ENCODE measurements at regions not wholly inside any gene's neighbourhood (a gene's known extent, or its start where the extent isn't known, plus 50 kb on each side); places are given as distances from the start of the nearest gene placed in this dataset.

- no peak for TF ChIP-seq USF1 (IDR thresholded peaks at IDR 0.05)
- no peak for TF ChIP-seq REST (IDR thresholded peaks at IDR 0.05; ENCODE audit: low read depth)
- no peak for TF ChIP-seq RAD21 (IDR thresholded peaks at IDR 0.05; ENCODE audit: low read depth)
- TF ChIP-seq TEAD4 (IDR thresholded peaks at IDR 0.05): no peak
Observed at GRCh38 chr12:114744691-114745090, 60.7 kb upstream of the TBX3 start.

GRCh38 chr12:114744285-114744684, 60.3 kb upstream of the TBX3 start:
- TF ChIP-seq ZBTB7A (IDR thresholded peaks at IDR 0.05; ENCODE audit: low read depth) (no peak), REST (IDR thresholded peaks at IDR 0.05; ENCODE audit: low read depth) (no peak), EP300 (IDR thresholded peaks at IDR 0.05; ENCODE audit: borderline replicate concordance) (no peak)

GRCh38 chr12:114743799-114744198, 59.8 kb upstream of the TBX3 start:
- no peak for TF ChIP-seq ZBTB7A (IDR thresholded peaks at IDR 0.05; ENCODE audit: low read depth)
- no peak for TF ChIP-seq NFIC (IDR thresholded peaks at IDR 0.05)
- TF ChIP-seq CREB1 (IDR thresholded peaks at IDR 0.05; ENCODE audit: low read depth): no peak
- TF ChIP-seq RAD21 (IDR thresholded peaks at IDR 0.05; ENCODE audit: low read depth): no peak
- no peak for TF ChIP-seq EGR1 (IDR thresholded peaks at IDR 0.05)
- no peak for TF ChIP-seq TCF12 (IDR thresholded peaks at IDR 0.05; ENCODE audit: low read depth)
- no peak for TF ChIP-seq EP300 (IDR thresholded peaks at IDR 0.05; ENCODE audit: borderline replicate concordance)
- no peak for TF ChIP-seq TEAD4 (IDR thresholded peaks at IDR 0.05)
- TF ChIP-seq MAX (IDR thresholded peaks at IDR 0.05): no peak
- no peak for TF ChIP-seq TAF1 (IDR thresholded peaks at IDR 0.05; ENCODE audit: low read depth)
- TF ChIP-seq CEBPB (IDR thresholded peaks at IDR 0.05): no peak
- no peak for TF ChIP-seq FOXM1 (IDR thresholded peaks at IDR 0.05; ENCODE audit: borderline replicate concordance, low read depth)
- no peak for TF ChIP-seq USF1 (IDR thresholded peaks at IDR 0.05)
- no peak for TF ChIP-seq REST (IDR thresholded peaks at IDR 0.05; ENCODE audit: low read depth)
- no peak for TF ChIP-seq YY1 (IDR thresholded peaks at IDR 0.05; ENCODE audit: low read depth)

- no peak for TF ChIP-seq TEAD4 (IDR thresholded peaks at IDR 0.05)
- no peak for TF ChIP-seq YY1 (IDR thresholded peaks at IDR 0.05; ENCODE audit: low read depth)
- TF ChIP-seq EGR1 (IDR thresholded peaks at IDR 0.05): no peak
- no peak for TF ChIP-seq NFIC (IDR thresholded peaks at IDR 0.05)
- TF ChIP-seq USF1 (IDR thresholded peaks at IDR 0.05): no peak
- TF ChIP-seq CEBPB (IDR thresholded peaks at IDR 0.05): no peak
- TF ChIP-seq CREB1 (IDR thresholded peaks at IDR 0.05; ENCODE audit: low read depth): no peak
- no peak for TF ChIP-seq RAD21 (IDR thresholded peaks at IDR 0.05; ENCODE audit: low read depth)
- no peak for TF ChIP-seq ZBTB7A (IDR thresholded peaks at IDR 0.05; ENCODE audit: low read depth)
- no peak for TF ChIP-seq EP300 (IDR thresholded peaks at IDR 0.05; ENCODE audit: borderline replicate concordance)
- TF ChIP-seq MAX (IDR thresholded peaks at IDR 0.05): no peak
- TF ChIP-seq TCF12 (IDR thresholded peaks at IDR 0.05; ENCODE audit: low read depth): no peak
- no peak for TF ChIP-seq FOXM1 (IDR thresholded peaks at IDR 0.05; ENCODE audit: borderline replicate concordance, low read depth)
- no peak for TF ChIP-seq REST (IDR thresholded peaks at IDR 0.05; ENCODE audit: low read depth)
- no peak for TF ChIP-seq TAF1 (IDR thresholded peaks at IDR 0.05; ENCODE audit: low read depth)
Observed at GRCh38 chr12:114743289-114743688, 59.3 kb upstream of the TBX3 start.
